ENCODE measurements at regions not wholly inside any gene's neighbourhood (a gene's known extent, or its start where the extent isn't known, plus 50 kb on each side); places are given as distances from the start of the nearest gene placed in this dataset.
A peak's percentile ranks its signal among the peaks of the same experiment; 100 is the strongest.

DNA sequence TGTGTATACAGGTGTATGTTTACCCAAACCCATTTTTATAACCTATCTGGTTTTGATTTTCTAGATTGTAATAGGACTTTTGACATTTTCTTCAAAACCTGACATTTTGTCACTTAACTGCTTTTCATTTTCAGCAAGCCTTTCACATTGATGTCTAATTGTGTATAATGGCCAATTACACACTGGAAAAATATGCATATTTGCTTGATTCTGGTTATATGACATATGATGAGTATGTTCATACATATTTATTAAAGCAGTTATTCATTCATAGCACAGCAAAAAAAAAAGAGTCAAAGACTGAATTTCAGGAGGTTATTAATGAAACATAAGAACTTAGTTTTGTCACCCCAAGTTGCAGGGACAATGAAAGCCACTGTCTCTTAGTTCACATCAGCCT, 307.7 kb upstream of the TNP1 start:
- intact Hi-C loops (cut with DNase I, micrococcal nuclease), result loop anchor here in 1 of 2 donors (10.0 kb wide), 1 partner anchor 473 kb away; the partner anchor contains the start of gene IGFBP5
- DNase-seq, result no peak
- no peak for ATAC-seq

- ATAC-seq (no peak), DNase-seq (no peak)
These were observed 306.5 kb upstream of the TNP1 start for GRCh38 chr2:217166241-217166850.

GRCh38 chr2:217165547-217165946, 305.7 kb upstream of the TNP1 start:
- intact Hi-C loops (cut with DNase I, micrococcal nuclease), result loop anchor here in 1 of 2 donors (10.0 kb wide), 1 partner anchor 471 kb away; the partner anchor contains the start of gene IGFBP5
- DNase-seq (no peak), ATAC-seq (no peak)

More at GRCh38 chr2:217166241-217166850, 306.5 kb upstream of the TNP1 start:
- intact Hi-C loops (cut with DNase I, micrococcal nuclease), result loop anchor here in 1 of 2 donors (10.0 kb wide), 1 partner anchor 472 kb away; the partner anchor contains the start of gene IGFBP5

DNA sequence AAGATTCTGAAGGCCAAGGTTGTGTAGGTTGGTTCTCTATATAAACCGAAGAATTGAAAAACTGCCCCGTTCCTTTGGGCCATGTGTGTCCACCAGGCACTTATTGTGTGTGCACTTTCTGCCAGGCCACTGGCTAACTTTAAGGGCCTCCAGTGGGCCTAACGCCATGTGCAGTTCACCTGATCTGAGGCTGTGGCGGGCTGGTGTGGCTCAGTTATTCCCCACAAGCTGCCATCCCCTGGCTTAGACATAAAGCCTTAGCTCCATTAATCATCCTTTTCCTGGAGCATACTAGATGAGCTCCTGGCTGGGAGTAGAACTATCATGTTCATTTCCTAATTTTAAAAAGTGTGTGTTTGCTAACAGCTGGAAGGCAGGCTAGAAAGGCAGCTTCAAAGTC, 304.1 kb upstream of the TNP1 start:
- intact Hi-C loops (cut with DNase I, micrococcal nuclease), result loop anchor here in 1 of 2 donors (10.0 kb wide), 1 partner anchor 469 kb away; the partner anchor contains the start of gene IGFBP5

GRCh38 chr2:217162533-217162932, 302.7 kb upstream of the TNP1 start:
- DNase-seq (peak in 1 of 2 donors; percentile 9), ATAC-seq (no peak)
- intact Hi-C loops (cut with DNase I, micrococcal nuclease), result loop anchor here in 1 of 2 donors (10.0 kb wide), 1 partner anchor 468 kb away; the partner anchor contains the start of gene IGFBP5

More for the DNA sequence above, 304.1 kb upstream of the TNP1 start:
- ATAC-seq (no peak), DNase-seq (no peak)

DNA sequence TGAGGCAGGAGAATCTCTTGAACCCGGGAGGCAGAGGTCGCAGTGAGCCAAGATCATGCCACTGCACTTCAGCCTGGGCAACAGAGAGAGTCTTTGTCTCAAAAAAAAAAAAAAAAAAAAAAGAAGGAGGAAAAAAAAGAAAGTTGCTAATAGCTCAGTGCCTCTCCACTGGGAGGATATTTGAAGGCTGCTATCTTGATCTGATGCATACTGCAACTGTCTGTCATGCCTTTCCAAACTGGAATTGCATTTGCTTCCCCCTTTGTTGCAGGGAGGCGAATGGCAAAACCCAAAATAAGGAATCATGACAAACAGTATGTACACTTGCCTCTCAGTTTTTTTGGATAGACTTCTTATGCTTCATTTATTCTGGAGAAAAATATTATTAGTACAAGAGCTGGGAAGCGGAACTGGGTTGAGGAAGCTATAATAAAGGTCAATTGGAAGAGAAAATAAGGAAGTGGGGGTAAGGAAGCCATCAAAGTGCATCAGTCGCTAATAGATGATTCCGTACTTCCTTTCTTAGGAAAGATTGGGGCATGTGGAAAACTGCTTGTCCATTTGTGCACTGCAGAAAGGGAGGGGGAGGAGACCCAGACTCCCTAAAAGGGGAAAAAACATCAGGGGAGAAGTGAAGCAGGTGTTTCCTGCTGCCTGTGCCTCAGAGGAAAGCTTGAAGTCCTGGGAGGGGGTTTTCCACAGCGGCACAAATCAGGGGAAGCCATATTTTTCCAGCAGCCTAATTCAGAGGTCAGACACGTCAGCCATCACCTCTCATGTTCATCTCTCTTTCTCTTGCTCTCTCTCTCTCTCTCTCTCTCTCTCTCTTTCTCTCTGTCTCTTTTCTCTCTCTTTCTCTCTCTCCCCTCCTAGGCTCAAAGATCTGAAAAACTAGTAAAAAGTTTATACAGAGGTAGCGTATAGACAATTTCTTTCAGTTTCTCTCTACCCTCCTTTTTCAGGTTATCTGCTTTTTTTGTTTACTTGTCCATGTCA, 301.4 kb upstream of the TNP1 start:
- intact Hi-C loops (cut with DNase I, micrococcal nuclease), result loop anchor here in 1 of 2 donors (10.0 kb wide), 1 partner anchor 466 kb away; the partner anchor contains the start of gene IGFBP5
- no peak for ATAC-seq
- no peak for DNase-seq

GRCh38 chr2:217160103-217160743, 300.4 kb upstream of the TNP1 start:
- DNase-seq (no peak), ATAC-seq (no peak)
- intact Hi-C loops (cut with DNase I, micrococcal nuclease), result loop anchor here in 1 of 2 donors (10.0 kb wide), 1 partner anchor 465 kb away; the partner anchor contains the start of gene IGFBP5

- intact Hi-C loops (cut with DNase I, micrococcal nuclease), result no loop called here
- ATAC-seq (no peak), DNase-seq (no peak)
These were observed 299.1 kb upstream of the TNP1 start for GRCh38 chr2:217158928-217159327.

DNA sequence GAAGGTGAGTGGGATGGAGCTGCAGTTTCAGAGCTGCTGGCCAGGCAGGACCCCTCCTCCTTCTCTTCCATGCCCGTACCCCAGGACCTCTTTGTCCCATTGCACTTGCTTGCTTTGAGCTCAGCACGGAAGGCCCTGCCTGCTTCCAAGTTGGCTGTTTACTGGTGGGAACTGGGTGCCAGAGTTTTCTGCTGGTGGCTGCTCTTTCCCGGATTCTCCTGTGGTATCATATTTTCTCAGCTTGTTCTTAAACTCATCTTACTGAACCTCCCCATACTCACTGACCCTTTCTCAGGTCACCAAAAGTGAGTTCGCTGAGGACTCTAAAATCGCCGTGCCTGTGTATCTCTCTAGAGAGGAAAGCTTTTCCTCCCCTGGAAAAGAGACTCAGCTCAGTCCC, 297.7 kb upstream of the TNP1 start:
- intact Hi-C loops (cut with DNase I, micrococcal nuclease), result no loop called here
- no peak for ATAC-seq

DNA sequence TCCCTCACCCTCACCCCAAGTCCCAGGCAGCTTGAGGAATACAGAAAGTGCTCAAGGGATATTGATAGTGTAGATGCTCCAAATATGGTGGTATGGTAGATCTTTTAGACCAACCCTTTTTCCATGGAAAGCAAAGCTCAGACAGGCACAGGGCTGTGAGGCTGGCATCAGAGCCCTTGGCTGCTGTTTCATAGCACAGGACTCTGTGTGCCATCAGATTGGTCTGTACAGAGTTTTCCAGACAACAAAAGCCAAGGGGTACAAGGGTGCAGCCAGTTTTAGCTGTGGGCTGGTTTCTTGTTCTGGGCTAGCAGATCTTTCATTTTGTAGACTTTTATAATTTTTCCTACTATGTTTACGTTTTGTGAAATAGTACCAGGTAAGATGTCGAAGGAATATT, 296.9 kb upstream of the TNP1 start:
- ATAC-seq, result no peak
- DNase-seq, result no peak
- intact Hi-C loops (cut with DNase I, micrococcal nuclease), result no loop called here

More for the DNA sequence above, 297.7 kb upstream of the TNP1 start:
- DNase-seq, result no peak

- intact Hi-C loops (cut with DNase I, micrococcal nuclease), result no loop called here
- no peak for ATAC-seq
These were observed 295.1 kb upstream of the TNP1 start for GRCh38 chr2:217154923-217155322.

GRCh38 chr2:217153510-217153909, 293.6 kb upstream of the TNP1 start:
- DNase-seq (no peak), ATAC-seq (no peak)
- intact Hi-C loops (cut with DNase I, micrococcal nuclease), result no loop called here

More at GRCh38 chr2:217154923-217155322, 295.1 kb upstream of the TNP1 start:
- no peak for DNase-seq

DNA sequence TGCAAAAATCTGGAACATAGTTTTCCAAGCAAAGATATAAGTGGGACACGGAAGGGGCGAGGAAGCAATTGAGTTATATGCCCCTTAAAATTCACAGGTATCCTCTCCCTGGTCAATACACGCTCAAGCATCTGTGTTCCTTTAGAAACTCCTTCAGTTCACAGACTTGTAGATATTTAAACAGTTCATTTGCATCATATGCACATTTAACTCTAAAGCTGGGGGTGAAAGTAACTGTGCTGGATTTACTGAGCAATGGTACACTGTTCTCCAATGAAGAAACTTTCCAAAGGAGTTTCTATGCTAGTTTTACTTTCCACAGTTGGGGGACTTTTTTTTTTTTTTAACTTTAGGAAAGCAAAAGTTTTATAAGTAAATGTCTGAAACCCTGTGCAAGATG, 293.0 kb upstream of the TNP1 start:
- intact Hi-C loops (cut with DNase I, micrococcal nuclease), result no loop called here
- DNase-seq, result no peak
- ATAC-seq, result no peak

GRCh38 chr2:217151509-217152206, 291.8 kb upstream of the TNP1 start:
- ATAC-seq, result no peak
- DNase-seq, result no peak
- intact Hi-C loops (cut with DNase I, micrococcal nuclease), result no loop called here

- intact Hi-C loops (cut with DNase I, micrococcal nuclease), result no loop called here
- no peak for DNase-seq
- no peak for ATAC-seq
These were observed 290.4 kb upstream of the TNP1 start for GRCh38 chr2:217150236-217150635.

- intact Hi-C loops (cut with DNase I, micrococcal nuclease), result no loop called here
- no peak for DNase-seq
- no peak for ATAC-seq
These were observed 289.3 kb upstream of the TNP1 start for GRCh38 chr2:217149087-217149660.

- intact Hi-C loops (cut with DNase I, micrococcal nuclease), result no loop called here
- no peak for ATAC-seq
- no peak for DNase-seq
These were observed 288.0 kb upstream of the TNP1 start for GRCh38 chr2:217147818-217148217.

DNA sequence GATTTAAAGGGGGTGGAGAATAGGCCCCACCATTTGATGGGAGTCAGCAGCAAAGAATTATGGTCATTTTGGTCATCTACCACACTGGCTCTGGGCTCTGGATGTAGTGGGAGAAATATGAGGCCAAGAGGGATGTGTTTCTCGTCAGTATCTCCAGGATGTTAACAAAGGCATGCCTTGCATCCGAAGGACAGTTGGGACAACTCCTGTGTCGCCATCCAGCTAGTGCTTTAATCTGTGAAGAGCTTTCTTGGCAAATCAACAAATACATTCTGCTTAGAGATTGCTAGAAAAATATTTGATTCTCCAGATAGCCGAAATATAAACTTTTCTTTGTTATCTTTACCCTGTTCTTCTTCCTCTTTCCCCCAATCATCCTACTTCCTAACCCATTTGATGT, 287.1 kb upstream of the TNP1 start:
- intact Hi-C loops (cut with DNase I, micrococcal nuclease), result no loop called here
- ATAC-seq (no peak), DNase-seq (no peak)

All from left colon (tissue), 2 donors.